Small intestine (tissue), 7 donors: ENCODE measurements at regions not wholly inside any gene's neighbourhood (a gene's known extent, or its start where the extent isn't known, plus 50 kb on each side); places are given as distances from the start of the nearest gene placed in this dataset.

Experiments
- DNase-seq, 2 donors: peaks; one replicate each; pipeline versions ENCODE4 v3.0.0 to v3.0.0-alpha.2; 2013
- FAIRE-seq: peaks from 2 replicates; lab custom pipeline; 2012; peaks lifted over from hg19 to GRCh38; lab: Jason Lieb, UNC
- H3K27ac ChIP-seq, 3 donors: one replicate each; pipeline ENCODE4 v1.5.1; 2013; ENCODE audit warnings: low read length in 2 of 3, mild to moderate bottlenecking in 2 of 3, control low read depth in 1 of 3, inconsistent platforms in 1 of 3, low read depth in 1 of 3, moderate library complexity in 1 of 3
- H3K27me3 ChIP-seq, 3 donors: one replicate each; pipeline ENCODE4 v1.6.1; 2013; ENCODE audit warnings: low read length in 3 of 3, inconsistent platforms in 1 of 3; ENCODE audit not compliant: control insufficient read depth in 3 of 3, insufficient read depth in 3 of 3
- H3K36me3 ChIP-seq, 3 donors: one replicate each; pipeline ENCODE4 v1.6.1; 2013; ENCODE audit warnings: low read length in 3 of 3, inconsistent platforms in 1 of 3, low read depth in 1 of 3, mild to moderate bottlenecking in 1 of 3, moderate library complexity in 1 of 3; ENCODE audit not compliant: control insufficient read depth in 3 of 3, insufficient read depth in 2 of 3
- H3K4me1 ChIP-seq, 3 donors: one replicate each; pipeline ENCODE4 v1.6.1; 2013; ENCODE audit warnings: low read length in 2 of 3, inconsistent platforms in 1 of 3, low read depth in 1 of 3, mild to moderate bottlenecking in 1 of 3, moderate library complexity in 1 of 3; ENCODE audit not compliant: control insufficient read depth in 3 of 3, insufficient read depth in 2 of 3
- H3K4me3 ChIP-seq, 3 donors: one replicate each; pipeline ENCODE4 v1.5.1; 2013; ENCODE audit warnings: low read length in 3 of 3, control low read depth in 1 of 3, inconsistent platforms in 1 of 3, low read depth in 1 of 3, mild to moderate bottlenecking in 1 of 3, moderate library complexity in 1 of 3
- H3K9me3 ChIP-seq, 2 donors: one replicate each; pipeline ENCODE4 v1.6.1; 2013; ENCODE audit warnings: low read depth in 1 of 2, low read length in 1 of 2; ENCODE audit not compliant: control insufficient read depth in 2 of 2, insufficient read depth in 1 of 2
- WGBS, 3 donors: extraction: QIAGEN DNeasy Blood & Tissue Kit; methylation state at CpG; one replicate each; pipeline ENCODE4 v1.1.7; 2013; 5-methylcytosine and 5-hydroxymethylcytosine counted together
- donor health status: healthy with polysubstance abuse.
- donor health status: control.
- donor health status: control.
- donor health status: Bipolar disorder and iron deficiency.
- donor health status: healthy.

DNA sequence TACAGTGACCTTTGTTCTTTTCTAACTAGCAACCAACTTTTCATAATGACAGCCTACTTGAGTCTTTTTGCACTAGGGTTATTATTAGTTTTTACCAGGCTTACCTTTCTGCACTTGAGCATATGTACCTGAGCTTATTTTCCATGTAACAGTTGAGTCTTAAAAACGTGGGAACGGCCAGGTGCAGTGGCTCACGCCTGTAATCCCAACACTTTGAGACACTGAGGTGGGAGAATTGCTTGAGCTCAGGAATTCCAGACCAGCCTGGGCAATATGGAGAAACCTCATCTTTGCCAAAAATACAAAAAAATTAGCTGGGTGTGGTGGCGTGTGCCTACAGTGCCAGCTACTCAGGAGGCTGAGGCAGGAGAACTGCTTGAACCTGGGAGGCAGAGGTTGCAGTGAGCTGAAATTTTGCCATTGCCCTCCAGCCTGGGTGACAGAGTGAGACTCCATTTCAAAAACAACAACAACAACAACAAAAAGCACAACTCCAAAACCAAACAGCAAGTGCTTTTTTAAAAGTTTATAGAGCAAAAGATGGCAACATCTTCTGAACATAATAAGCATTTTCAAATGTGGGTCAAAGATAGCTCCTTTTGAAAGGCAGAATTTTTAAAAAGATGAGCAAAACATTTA, 57.1 kb upstream of the CD28 start:
- Histone ChIP-seq H3K9me3 (peaks cover 0 to 8% of the 10 kb centered on the region in 2 donors), H3K4me3 (no peak overlapping the region), H3K27ac (peak overlapping the region in 2 of 3 donors; percentile 50 to 81), H3K27me3 (no peaks in the 10 kb centered on the region), H3K4me1 (peaks cover 3 to 31% (median 3%) of the 10 kb centered on the region in 3 donors), H3K36me3 (no peaks in the 10 kb centered on the region)
- DNase-seq (no peak), FAIRE-seq (no peak)
- WGBS, 3 donors: 69 to 84% (median 77%) methylated on average over 4 of the region's 4 CpGs

DNA sequence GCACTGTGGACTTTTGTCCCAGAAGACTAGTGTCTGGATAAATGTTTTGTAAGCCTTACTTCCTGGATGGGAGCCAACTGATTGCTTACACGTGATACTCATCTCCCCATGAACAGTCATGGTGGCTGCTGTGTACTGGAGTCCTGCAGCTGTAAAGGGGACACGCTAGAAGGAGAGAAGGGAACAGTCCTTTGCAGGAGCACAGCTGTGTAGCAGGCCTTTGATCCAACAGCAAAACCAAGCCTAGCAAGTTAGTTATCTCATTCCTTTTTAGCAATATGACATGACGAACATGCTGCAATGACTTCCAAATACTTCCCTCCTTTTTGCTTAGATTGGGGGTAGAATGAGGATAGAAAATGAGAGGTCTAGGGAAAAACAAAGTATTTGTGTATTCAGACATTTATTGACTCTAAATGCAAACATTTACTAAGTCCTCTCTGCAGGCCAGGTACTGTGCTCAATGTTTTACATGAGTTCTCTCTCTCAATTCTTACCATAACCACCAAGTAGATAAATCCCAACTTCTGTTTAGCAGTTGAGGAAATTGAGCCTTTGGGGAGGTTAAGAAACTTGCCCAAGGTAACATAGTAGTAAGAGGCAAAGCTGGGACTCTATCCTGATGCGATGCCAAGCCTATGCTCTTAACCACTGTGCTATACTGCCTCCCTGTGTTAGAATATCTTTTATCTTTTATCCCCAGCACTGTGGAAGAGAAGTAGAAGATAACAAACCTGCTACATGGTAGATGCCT, 55.4 kb upstream of the CD28 start:
- H3K4me3 ChIP-seq: no peak overlapping the region
- FAIRE-seq: no peak
- peak; percentile 96 to 97 for DNase-seq
- no peaks in the 10 kb centered on the region for H3K36me3 ChIP-seq
- no peaks in the 10 kb centered on the region for H3K27me3 ChIP-seq
- peak overlapping the region in 2 of 3 donors; percentile 46 to 81 for H3K27ac ChIP-seq
- peaks cover 5 to 36% (median 7%) of the 10 kb centered on the region in 3 donors for H3K4me1 ChIP-seq
- peaks cover 0 to 8% of the 10 kb centered on the region in 2 donors for H3K9me3 ChIP-seq
- WGBS, 3 donors: 16 to 38% (median 22%) methylated on average over 4 of the region's 4 CpGs

DNA sequence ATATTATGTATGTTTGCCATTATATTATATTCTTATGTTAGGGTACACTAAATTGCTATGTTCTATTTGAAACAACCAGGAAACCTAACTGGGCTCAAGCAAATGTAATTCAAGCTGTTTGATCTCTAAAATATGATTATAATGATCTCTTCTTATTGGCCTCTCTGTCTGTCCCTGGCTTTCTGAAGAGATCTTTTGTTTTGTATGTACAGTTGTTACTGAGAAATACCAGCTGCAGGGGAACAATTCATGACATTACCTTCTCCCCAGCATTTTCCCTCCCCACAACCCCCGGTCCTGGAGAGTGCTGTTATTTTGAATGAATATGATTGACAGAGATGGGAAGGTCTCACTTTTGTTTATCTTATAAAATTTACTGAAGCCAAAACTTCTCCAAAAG, 54.8 kb upstream of the CD28 start:
- Histone ChIP-seq H3K36me3 (no peaks in the 10 kb centered on the region), H3K9me3 (peaks cover 0 to 2% of the 10 kb centered on the region in 2 donors), H3K27me3 (no peaks in the 10 kb centered on the region), H3K4me3 (no peak overlapping the region), H3K4me1 (peaks cover 5 to 40% (median 8%) of the 10 kb centered on the region in 3 donors), H3K27ac (no peak overlapping the region)
- WGBS, 3 donors: 47 to 73% (median 51%) methylated on average over 1 of the region's 1 CpG
- DNase-seq (no peak), FAIRE-seq (no peak)

DNA sequence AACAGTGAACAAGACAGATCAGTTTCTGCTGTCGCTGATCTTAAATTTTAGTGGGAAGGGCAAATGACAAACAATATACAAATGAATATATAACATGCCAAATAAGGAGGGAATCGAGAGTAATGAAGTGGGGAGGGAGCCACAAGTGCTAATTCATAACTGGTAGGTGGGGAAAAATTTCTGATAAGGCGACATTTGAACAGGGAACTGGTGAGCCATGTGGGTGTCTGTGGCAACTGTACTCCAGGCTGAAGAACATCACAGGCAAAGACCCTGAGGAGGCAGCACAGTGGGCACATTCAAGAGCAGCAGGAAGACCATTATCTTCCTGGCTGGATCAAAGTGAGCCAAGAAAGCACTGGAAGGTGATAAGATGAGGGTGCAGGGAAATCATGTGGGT, 51.6 kb upstream of the CD28 start:
- Histone ChIP-seq H3K27ac (no peak overlapping the region), H3K9me3 (no peaks in the 10 kb centered on the region), H3K4me1 (peaks cover 3 to 34% (median 13%) of the 10 kb centered on the region in 3 donors), H3K36me3 (no peaks in the 10 kb centered on the region), H3K4me3 (no peak overlapping the region), H3K27me3 (no peaks in the 10 kb centered on the region)
- DNase-seq (no peak), FAIRE-seq (no peak)
- WGBS, 3 donors: 71 to 77% (median 73%) methylated on average over 3 of the region's 3 CpGs

DNA sequence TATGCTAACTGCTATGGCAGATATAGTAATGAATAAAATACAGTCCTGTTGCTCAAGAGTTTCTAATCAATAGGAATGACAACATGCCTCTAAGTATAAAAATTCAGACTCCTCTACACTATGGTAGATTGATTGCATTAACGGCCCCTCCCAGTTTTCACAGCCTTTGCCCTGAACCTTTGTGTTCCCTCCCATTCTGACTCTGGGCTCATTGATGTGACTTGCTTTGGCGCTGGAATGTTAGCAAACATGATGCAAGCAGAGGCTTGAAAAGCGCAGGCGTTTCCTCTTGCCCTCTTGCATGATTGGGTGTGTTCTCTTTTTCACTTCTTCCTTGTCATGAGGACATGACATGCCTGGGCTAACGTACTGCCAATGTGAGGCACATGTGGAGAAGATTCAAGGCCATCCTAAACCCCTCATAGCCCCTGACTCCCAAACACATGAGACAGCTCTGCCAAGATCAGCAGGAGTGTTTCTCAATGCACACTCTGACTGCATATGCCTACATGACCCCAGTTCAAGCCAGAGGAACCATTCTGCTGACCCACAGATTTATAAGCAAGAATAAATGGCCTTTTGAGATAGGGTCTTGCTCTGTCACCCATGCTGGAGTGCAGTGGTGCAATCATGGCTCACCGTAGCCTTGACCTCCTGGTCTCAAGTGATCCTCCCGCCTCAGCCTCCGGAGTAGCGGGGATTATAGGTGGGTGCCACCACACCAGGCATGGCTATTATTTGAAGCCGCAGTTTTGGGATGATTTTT, 49.7 kb upstream of the CD28 start:
- H3K36me3 ChIP-seq: no peaks in the 10 kb centered on the region
- H3K9me3 ChIP-seq: peaks cover 0 to 2% of the 10 kb centered on the region in 2 donors
- 51 to 57% (median 54%) methylated on average over 10 of the region's 10 CpGs for WGBS, 3 donors
- FAIRE-seq: no peak
- H3K27ac ChIP-seq: peak overlapping the region; percentile 85 to 89 (median 87)
- peaks cover 4 to 25% (median 13%) of the 10 kb centered on the region in 3 donors for H3K4me1 ChIP-seq
- peak; percentile 94 to 99 for DNase-seq
- no peaks in the 10 kb centered on the region for H3K27me3 ChIP-seq
- no peak overlapping the region for H3K4me3 ChIP-seq
